ENCODE measurements at regions not wholly inside any gene's neighbourhood (a gene's known extent, or its start where the extent isn't known, plus 50 kb on each side); places are given as distances from the start of the nearest gene placed in this dataset.

DNA sequence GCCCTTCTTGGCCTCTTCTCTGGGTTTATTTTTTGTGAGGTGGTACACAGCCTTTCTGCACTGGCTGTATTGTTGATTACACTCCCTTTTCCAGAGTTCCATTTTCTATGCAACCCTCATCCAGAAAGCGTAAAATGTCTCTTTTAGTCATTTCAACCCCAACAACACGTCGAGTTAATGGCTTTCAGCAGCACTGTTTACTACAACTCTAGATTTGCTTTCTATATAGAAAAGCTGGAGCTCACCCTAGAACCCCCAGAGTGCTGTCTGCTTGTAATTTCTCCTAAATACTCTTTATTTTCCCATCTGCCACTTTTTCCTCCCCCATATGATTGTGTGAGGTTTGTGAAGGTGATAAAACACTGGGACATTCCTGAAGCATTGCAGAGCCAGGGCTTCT lies 148.9 kb upstream of the TMTC4 start:
- TF ChIP-seq, protein P1, sequence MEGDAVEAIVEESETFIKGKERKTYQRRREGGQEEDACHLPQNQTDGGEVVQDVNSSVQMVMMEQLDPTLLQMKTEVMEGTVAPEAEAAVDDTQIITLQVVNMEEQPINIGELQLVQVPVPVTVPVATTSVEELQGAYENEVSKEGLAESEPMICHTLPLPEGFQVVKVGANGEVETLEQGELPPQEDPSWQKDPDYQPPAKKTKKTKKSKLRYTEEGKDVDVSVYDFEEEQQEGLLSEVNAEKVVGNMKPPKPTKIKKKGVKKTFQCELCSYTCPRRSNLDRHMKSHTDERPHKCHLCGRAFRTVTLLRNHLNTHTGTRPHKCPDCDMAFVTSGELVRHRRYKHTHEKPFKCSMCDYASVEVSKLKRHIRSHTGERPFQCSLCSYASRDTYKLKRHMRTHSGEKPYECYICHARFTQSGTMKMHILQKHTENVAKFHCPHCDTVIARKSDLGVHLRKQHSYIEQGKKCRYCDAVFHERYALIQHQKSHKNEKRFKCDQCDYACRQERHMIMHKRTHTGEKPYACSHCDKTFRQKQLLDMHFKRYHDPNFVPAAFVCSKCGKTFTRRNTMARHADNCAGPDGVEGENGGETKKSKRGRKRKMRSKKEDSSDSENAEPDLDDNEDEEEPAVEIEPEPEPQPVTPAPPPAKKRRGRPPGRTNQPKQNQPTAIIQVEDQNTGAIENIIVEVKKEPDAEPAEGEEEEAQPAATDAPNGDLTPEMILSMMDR (IDR thresholded peaks at IDR 0.05), result no peak
- TF ChIP-seq POLR2A (IDR thresholded peaks at IDR 0.05), result no peak
